OCI-LY1 (cell line): ENCODE measurements at regions not wholly inside any gene's neighbourhood (a gene's known extent, or its start where the extent isn't known, plus 50 kb on each side); places are given as distances from the start of the nearest gene placed in this dataset.

Experiments
- H2AFZ ChIP-seq: fragments of 200-600 bp; sonication (generic), shearing (Covaris generic); 2 replicates; pipeline ENCODE4 v1.6.0; 2014; ENCODE audit warnings: antibody characterized with exemption, mild to moderate bottlenecking, low read length
- H3F3A ChIP-seq: fragments of 200-600 bp; sonication (generic), shearing (Covaris generic); 2 replicates; pipeline ENCODE4 v1.6.0; 2014; ENCODE audit warnings: mild to moderate bottlenecking, antibody characterized with exemption, low read length, moderate library complexity; ENCODE audit not compliant: insufficient read depth
- H3K27ac ChIP-seq: fragments of 200-600 bp; sonication (generic); 2 replicates; pipeline ENCODE4 v1.5.1; 2014; ENCODE audit warnings: low read length, mixed run types, mild to moderate bottlenecking, low read depth; ENCODE audit not compliant: poor library complexity, severe bottlenecking
- H3K27me3 ChIP-seq: fragments of 200-600 bp; sonication (generic); 2 replicates; pipeline ENCODE4 v1.6.0; 2014; ENCODE audit warnings: antibody characterized with exemption, mild to moderate bottlenecking, low read length, moderate library complexity; ENCODE audit not compliant: insufficient read depth
- H3K36me3 ChIP-seq: fragments of 200-600 bp; sonication (generic); 2 replicates; pipeline ENCODE4 v1.6.1; 2014; ENCODE audit warnings: mild to moderate bottlenecking, antibody characterized with exemption, low read length, moderate library complexity, mixed read lengths; ENCODE audit not compliant: insufficient read depth
- H3K4me1 ChIP-seq: fragments of 200-600 bp; sonication (generic); 2 replicates; pipeline ENCODE4 v1.5.1; 2014; ENCODE audit warnings: mild to moderate bottlenecking, low read length, moderate library complexity; ENCODE audit not compliant: insufficient read depth, severe bottlenecking
- H3K4me2 ChIP-seq: fragments of 200-600 bp; sonication (generic), shearing (Covaris generic); 2 replicates; pipeline ENCODE4 v1.6.1; 2014; ENCODE audit warnings: low read length
- H3K4me3 ChIP-seq: fragments of 200-600 bp; sonication (generic); 2 replicates; pipeline ENCODE4 v1.5.1; 2014; ENCODE audit warnings: low read length, low read depth, mild to moderate bottlenecking, mixed read lengths; ENCODE audit not compliant: poor library complexity, severe bottlenecking
- H3K79me2 ChIP-seq: fragments of 200-600 bp; shearing (Covaris generic); 2 replicates; pipeline ENCODE4 v1.6.1; 2016; ENCODE audit warnings: mixed run types, low read length, mixed read lengths; ENCODE audit not compliant: insufficient read depth
- H3K9ac ChIP-seq: fragments of 200-600 bp; sonication (generic), shearing (Covaris generic); 2 replicates; pipeline ENCODE4 v1.6.1; 2014; ENCODE audit warnings: mild to moderate bottlenecking, low read length, mixed read lengths
- H3K9me2 ChIP-seq: fragments of 200-600 bp; sonication (generic), shearing (Covaris generic); 2 replicates; pipeline ENCODE4 v1.6.1; 2014; ENCODE audit warnings: low read depth, mild to moderate bottlenecking, low read length, mixed read lengths
- H3K9me3 ChIP-seq: fragments of 200-600 bp; shearing (Covaris generic); 2 replicates; pipeline ENCODE4 v1.6.1; 2014; ENCODE audit warnings: low read length, mixed read lengths
- H4K20me1 ChIP-seq: fragments of 200-600 bp; sonication (generic), shearing (Covaris generic); 2 replicates; pipeline ENCODE4 v1.6.0; 2016; ENCODE audit warnings: mild to moderate bottlenecking, low read length; ENCODE audit not compliant: insufficient read depth
- EZH2 ChIP-seq: fragments of 200-600 bp; sonication (generic), shearing (Covaris generic); IDR thresholded peaks from 2 replicates; pipeline ENCODE4 v1.8.0; 2017; ENCODE audit warnings: borderline replicate concordance, mixed run types, mild to moderate bottlenecking, antibody characterized with exemption, low read length, moderate library complexity, mixed read lengths
- TF ChIP-seq, protein P1 (sequence below): fragments of 200-600 bp; sonication (generic), shearing (Covaris generic); IDR thresholded peaks from 2 replicates; pipeline ENCODE4 v1.5.1; 2017; ENCODE audit warnings: mild to moderate bottlenecking, antibody characterized with exemption, low read length, moderate library complexity, mixed read lengths

DNA sequence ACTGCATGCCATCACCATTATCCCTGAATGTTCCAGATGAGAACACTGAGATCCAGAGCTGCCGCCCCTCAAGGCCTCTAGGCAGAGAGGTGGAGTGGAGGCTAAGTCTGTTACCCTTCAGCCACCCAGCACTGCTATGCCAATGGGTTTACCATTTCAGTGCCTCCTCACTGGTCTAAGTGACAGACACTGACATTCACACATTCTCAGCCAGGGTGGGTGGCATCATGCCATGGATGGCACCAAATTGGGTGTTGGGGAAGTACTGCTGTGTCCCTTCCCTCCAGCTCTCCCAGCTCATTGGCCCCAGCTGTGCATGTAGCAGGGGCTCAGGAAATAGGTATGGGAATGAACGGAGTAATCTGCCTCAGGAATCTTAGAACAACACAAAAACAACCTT is 96.8 kb upstream of the PLET1 start:
- no peaks in the 10 kb centered on the region for H3K4me1 ChIP-seq
- H3K36me3 ChIP-seq: no peaks in the 10 kb centered on the region
- H4K20me1 ChIP-seq: no peaks in the 10 kb centered on the region
- no peak overlapping the region for H3K4me2 ChIP-seq
- no peaks in the 10 kb centered on the region for H3K79me2 ChIP-seq
- no peak overlapping the region for H3K4me3 ChIP-seq
- no peaks in the 10 kb centered on the region for H3K27me3 ChIP-seq
- H3K9me3 ChIP-seq: no peaks in the 10 kb centered on the region
- H3K9me2 ChIP-seq: no peaks in the 10 kb centered on the region
- TF ChIP-seq, protein P1, sequence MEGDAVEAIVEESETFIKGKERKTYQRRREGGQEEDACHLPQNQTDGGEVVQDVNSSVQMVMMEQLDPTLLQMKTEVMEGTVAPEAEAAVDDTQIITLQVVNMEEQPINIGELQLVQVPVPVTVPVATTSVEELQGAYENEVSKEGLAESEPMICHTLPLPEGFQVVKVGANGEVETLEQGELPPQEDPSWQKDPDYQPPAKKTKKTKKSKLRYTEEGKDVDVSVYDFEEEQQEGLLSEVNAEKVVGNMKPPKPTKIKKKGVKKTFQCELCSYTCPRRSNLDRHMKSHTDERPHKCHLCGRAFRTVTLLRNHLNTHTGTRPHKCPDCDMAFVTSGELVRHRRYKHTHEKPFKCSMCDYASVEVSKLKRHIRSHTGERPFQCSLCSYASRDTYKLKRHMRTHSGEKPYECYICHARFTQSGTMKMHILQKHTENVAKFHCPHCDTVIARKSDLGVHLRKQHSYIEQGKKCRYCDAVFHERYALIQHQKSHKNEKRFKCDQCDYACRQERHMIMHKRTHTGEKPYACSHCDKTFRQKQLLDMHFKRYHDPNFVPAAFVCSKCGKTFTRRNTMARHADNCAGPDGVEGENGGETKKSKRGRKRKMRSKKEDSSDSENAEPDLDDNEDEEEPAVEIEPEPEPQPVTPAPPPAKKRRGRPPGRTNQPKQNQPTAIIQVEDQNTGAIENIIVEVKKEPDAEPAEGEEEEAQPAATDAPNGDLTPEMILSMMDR: no peak
- no peak for TF ChIP-seq EZH2
- H3K9ac ChIP-seq: no peak overlapping the region
- no peaks in the 10 kb centered on the region for H3F3A ChIP-seq
- H3K27ac ChIP-seq: no peak overlapping the region
- no peak overlapping the region for H2AFZ ChIP-seq

- Histone ChIP-seq H3K27me3 (no peaks in the 10 kb centered on the region), H3K27ac (no peak overlapping the region), H4K20me1 (no peaks in the 10 kb centered on the region), H3K4me2 (no peak overlapping the region), H3K9me3 (no peaks in the 10 kb centered on the region), H2AFZ (no peak overlapping the region), H3K36me3 (no peaks in the 10 kb centered on the region), H3K4me3 (no peak overlapping the region), H3K4me1 (no peaks in the 10 kb centered on the region), H3K9me2 (no peaks in the 10 kb centered on the region), H3F3A (no peaks in the 10 kb centered on the region), H3K9ac (no peak overlapping the region), H3K79me2 (no peaks in the 10 kb centered on the region)
- TF ChIP-seq, protein P1: no peak
- no peak for TF ChIP-seq EZH2
Observed at GRCh38 chr11:112361396-112361795, 100.7 kb upstream of the PLET1 start.

DNA sequence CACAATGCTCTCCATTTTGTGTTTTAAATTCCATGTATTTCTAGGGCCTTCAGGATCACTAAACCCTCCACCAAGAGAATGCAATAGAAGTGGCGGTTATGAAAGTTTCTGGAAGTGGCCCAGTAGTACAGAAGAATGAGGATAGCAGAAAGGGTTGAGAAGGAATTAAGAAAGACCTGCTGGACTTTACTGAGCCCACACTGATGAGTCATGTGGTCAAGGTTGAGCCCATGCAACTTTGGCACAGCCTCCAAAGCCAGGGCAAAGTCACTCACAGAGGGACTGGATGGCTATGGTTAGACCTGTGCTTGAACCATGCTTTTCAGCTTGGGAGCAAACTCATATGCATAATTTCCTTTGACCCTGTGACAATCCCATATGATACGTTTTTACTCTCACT is 102.9 kb upstream of the PLET1 start:
- Histone ChIP-seq H3K4me1 (no peaks in the 10 kb centered on the region), H3K9ac (no peak overlapping the region), H3K79me2 (no peaks in the 10 kb centered on the region), H3K27me3 (no peaks in the 10 kb centered on the region), H3K36me3 (no peaks in the 10 kb centered on the region), H4K20me1 (no peaks in the 10 kb centered on the region), H3K27ac (no peak overlapping the region), H3K9me3 (no peaks in the 10 kb centered on the region), H3K4me3 (no peak overlapping the region), H3K9me2 (no peaks in the 10 kb centered on the region), H2AFZ (no peak overlapping the region), H3K4me2 (no peak overlapping the region), H3F3A (no peaks in the 10 kb centered on the region)
- TF ChIP-seq, protein P1: no peak
- TF ChIP-seq EZH2: no peak
